Heart left ventricle (tissue), 16 donors: ENCODE measurements at regions not wholly inside any gene's neighbourhood (a gene's known extent, or its start where the extent isn't known, plus 50 kb on each side); places are given as distances from the start of the nearest gene placed in this dataset.
"Not testable (repeated sequence)": the region's sequence is repeated elsewhere in the genome, so short reads cannot be mapped to it uniquely, and the experiment has no call there.

ENCODE experiments used
- ATAC-seq, 4 donors: fragments of 200-7000 bp; cut with Tn5 transposase; one replicate each; pipeline ENCODE4 v1.9.1; 2020 to 2022; ENCODE audit warnings: moderate library complexity in 4 of 4, mild to moderate bottlenecking in 3 of 4, moderate number of reproducible peaks in 1 of 4
- DNase-seq, 5 donors: peaks; one replicate each; pipeline ENCODE4 v3.0.0-alpha.2; 2020
- H3K27ac ChIP-seq, 12 donors: fragments of 200-600 bp; sonication (generic) in 4 of 12; one replicate each; pipeline versions ENCODE4 v1.5.0 to v1.8.0; 2016 to 2022; ENCODE audit warnings: mild to moderate bottlenecking in 2 of 12
- H3K27me3 ChIP-seq, 9 donors: fragments of 200-600 bp; sonication (generic) in 2 of 9; one replicate each; pipeline versions ENCODE4 v1.5.1 to v1.8.0; 2016 to 2022; ENCODE audit warnings: mild to moderate bottlenecking in 3 of 9
- H3K36me3 ChIP-seq, 9 donors: fragments of 200-600 bp; sonication (generic) in 2 of 9; one replicate each; pipeline versions ENCODE4 v1.5.0 to v1.8.0; 2018 to 2022; ENCODE audit warnings: mild to moderate bottlenecking in 2 of 9
- H3K4me1 ChIP-seq, 12 donors: fragments of 200-600 bp; sonication (generic) in 4 of 12; one replicate each; pipeline versions ENCODE4 v1.5.0 to v1.8.0; 2016 to 2022; ENCODE audit warnings: mild to moderate bottlenecking in 3 of 12
- H3K4me3 ChIP-seq, 12 donors: fragments of 200-600 bp; sonication (generic) in 4 of 12; one replicate each; pipeline versions ENCODE4 v1.5.0 to v1.8.0; 2017 to 2022; ENCODE audit warnings: mild to moderate bottlenecking in 9 of 12, moderate library complexity in 4 of 12
- H3K9me3 ChIP-seq, 12 donors: fragments of 200-600 bp; sonication (generic) in 4 of 12; one replicate each; pipeline versions ENCODE4 v1.5.0 to v1.8.0; 2016 to 2022; ENCODE audit warnings: mild to moderate bottlenecking in 1 of 12
- CTCF ChIP-seq, 12 donors: fragments of 200-600 bp; sonication (generic) in 4 of 12; IDR thresholded peaks; one replicate each; pipeline versions ENCODE4 v1.5.0 to v1.8.0; 2018 to 2022; ENCODE audit warnings: antibody characterized with exemption in 12 of 12, mild to moderate bottlenecking in 5 of 12
- POLR2A ChIP-seq, 2 donors: fragments of 450-650 bp; IDR thresholded peaks; one replicate each; pipeline ENCODE4 v1.6.1; 2017; ENCODE audit warnings: antibody characterized with exemption in 2 of 2, mild to moderate bottlenecking in 2 of 2, moderate library complexity in 2 of 2
- WGBS, 4 donors: extraction: QIAGEN DNeasy Blood & Tissue Kit in 2 of 4; methylation state at CpG; one replicate each; pipeline versions ENCODE4 v1.1.5 to v1.1.7; 2013 to 2018; 5-methylcytosine and 5-hydroxymethylcytosine counted together
- intact Hi-C, 10 donors: fragments of 100-400 bp; cut with DNase I; formaldehyde crosslinking; loops; one replicate each; pipeline versions ENCODE4 v1.11.1 to v1.14.2; 2022
- donor health status: ischemic (EF 13 %, LVEDD 7.1; RV severe dilation, severe dysfunction).
- donor health status: healthy with polysubstance abuse.
- donor health status: DM: no; HTN: yes; CAD: no.
- donor health status: DM: no; HTN: no; CAD: no.
- donor health status: ischemic (EF 25% LVEDD 6.9; RV normal size, moderate dysfunction).
- donor health status: ischemic (EF 25% LVEDD 5.7; RV mildly dilated, moderate dysfunction).
- donor health status: healthy.
- donor health status: DM: yes; HTN: yes; CAD: no.
- donor health status: ischemic (EF 35%, LVEDD 5.7; RV mildly dilated, moderate dysfunction).
- donor health status: nonischemic (EF 11% LVEDD 7.7; RV severe dilation, severe dysfunction).
- donor health status: DM: yes; HTN: yes; CAD: no.
- donor health status: PGD.
- donor health status: ischemic (EF 29% LVEDD 5.4; RV normal size, mild dysfunction).
- donor health status: nonischemic (EF 23%, LVEDD 6.1; RV moderate dilation, normal function).

GRCh38 chr12:115794659-115795081 is 482.8 kb downstream of the MED13L start:
- Histone ChIP-seq H3K9me3 (no peaks in the 10 kb centered on the region), H3K36me3 (no peaks in the 10 kb centered on the region), H3K27ac (no peak overlapping the region), H3K27me3 (no peaks in the 10 kb centered on the region), H3K4me3 (no peak overlapping the region), H3K4me1 (peaks cover 0 to 16% (median 0%) of the 10 kb centered on the region in 12 donors)
- ATAC-seq (no peak), DNase-seq (no peak)
- TF ChIP-seq POLR2A (IDR thresholded peaks at IDR 0.05) = no peak
- intact Hi-C loops = no loop called here
- WGBS, 4 donors = 72 to 83% (median 74%) methylated on average over 6 of the region's 6 CpGs

- Histone ChIP-seq H3K36me3 (no peaks in the 10 kb centered on the region), H3K9me3 (peaks cover 0 to 4% (median 0%) of the 10 kb centered on the region in 12 donors), H3K27ac (peak overlapping the region in 8 of 12 donors; percentile 28 to 76 (median 60)), H3K27me3 (peaks cover 0 to 2% (median 0%) of the 10 kb centered on the region in 9 donors), H3K4me3 (no peak overlapping the region), H3K4me1 (peaks cover 0 to 14% (median 0%) of the 10 kb centered on the region in 12 donors)
- whole genome bisulfite sequencing, 4 donors = 29 to 61% (median 45%) methylated on average over 4 of the region's 4 CpGs
- DNase-seq (peak; percentile 65 to 83 (median 71)), ATAC-seq (peak; percentile 97 to 98 (median 98))
- TF ChIP-seq POLR2A (IDR thresholded peaks at IDR 0.05) (no peak), CTCF (IDR thresholded peaks at IDR 0.05) (peak in 2 of 12 donors; percentile 5 to 12)
- intact Hi-C loops = no loop called here
Measured at GRCh38 chr12:115791331-115791730, 486.2 kb downstream of the MED13L start.

GRCh38 chr12:115790526-115790925 is 487.0 kb downstream of the MED13L start:
- ATAC-seq (no peak), DNase-seq (no peak)
- 92 to 100% (median 97%) methylated on average over 1 of the region's 1 CpG for WGBS, 4 donors
- peaks cover 0 to 14% (median 0%) of the 10 kb centered on the region in 12 donors for H3K4me1 ChIP-seq
- intact Hi-C loops = no loop called here
- TF ChIP-seq CTCF (IDR thresholded peaks at IDR 0.05) (no peak), POLR2A (IDR thresholded peaks at IDR 0.05) (no peak)
- peaks cover 0 to 5% (median 0%) of the 10 kb centered on the region in 12 donors for H3K9me3 ChIP-seq
- H3K36me3 ChIP-seq = no peaks in the 10 kb centered on the region
- H3K27me3 ChIP-seq = peaks cover 0 to 2% (median 0%) of the 10 kb centered on the region in 9 donors
- H3K27ac ChIP-seq = peak overlapping the region in 4 of 12 donors; percentile 54 to 76 (median 66)
- no peak overlapping the region for H3K4me3 ChIP-seq

- ATAC-seq, H3K27ac ChIP-seq, DNase-seq, H3K36me3 ChIP-seq, H3K4me3 ChIP-seq, H3K4me1 ChIP-seq, intact Hi-C loops, H3K27me3 ChIP-seq: not testable (repeated sequence)
- peaks cover 0 to 15% (median 0%) of the 10 kb centered on the region in 12 donors for H3K9me3 ChIP-seq
- WGBS, 4 donors = 77 to 82% (median 79%) methylated on average over 3 of the region's 3 CpGs
Measured at GRCh38 chr12:115786490-115786889, 491.0 kb downstream of the MED13L start.

- Histone ChIP-seq H3K36me3 (no peaks in the 10 kb centered on the region), H3K27me3 (peaks cover 0 to 2% (median 0%) of the 10 kb centered on the region in 9 donors), H3K9me3 (peaks cover 0 to 15% (median 0%) of the 10 kb centered on the region in 12 donors), H3K4me3 (no peak overlapping the region), H3K4me1 (no peaks in the 10 kb centered on the region), H3K27ac (no peak overlapping the region)
- 85 to 94% (median 91%) methylated on average over 3 of the region's 3 CpGs for WGBS, 4 donors
- DNase-seq (no peak), ATAC-seq (no peak)
- intact Hi-C loops = no loop called here
- TF ChIP-seq POLR2A (IDR thresholded peaks at IDR 0.05) (no peak), CTCF (IDR thresholded peaks at IDR 0.05) (no peak)
Measured at GRCh38 chr12:115785548-115785947, 491.9 kb downstream of the MED13L start.
